Keratinocyte (primary cell): ENCODE measurements at regions not wholly inside any gene's neighbourhood (a gene's known extent, or its start where the extent isn't known, plus 50 kb on each side); places are given as distances from the start of the nearest gene placed in this dataset.

ENCODE experiments used
- DNase-seq: peaks from one replicate; pipeline ENCODE4 v3.0.0-alpha.2; 2011; ENCODE audit warnings: low read depth, missing footprints, low spot score
- FAIRE-seq: peaks from 2 replicates; lab custom pipeline; 2011; peaks lifted over from hg19 to GRCh38; lab: Jason Lieb, UNC
- H2AFZ ChIP-seq: 2 replicates; pipeline ENCODE4 v1.6.0; 2012; ENCODE audit warnings: low read length, control low read depth, inconsistent platforms; ENCODE audit not compliant: control insufficient read depth
- H3K27ac ChIP-seq: 2 replicates; pipeline ENCODE4 v1.5.1; 2011; ENCODE audit warnings: low read length; ENCODE audit not compliant: control insufficient read depth, insufficient read depth
- H3K27me3 ChIP-seq: 3 replicates; pipeline ENCODE4 v1.6.0; 2011; ENCODE audit warnings: low read length; ENCODE audit not compliant: control insufficient read depth, insufficient read depth; ENCODE audit errors: extremely low read depth
- H3K36me3 ChIP-seq, 2 experiments: 2 replicates in 1 of 2; 3 replicates in 1 of 2; pipeline ENCODE4 v1.5.1; 2011; ENCODE audit warnings: low read length in 2 of 2, mild to moderate bottlenecking in 1 of 2; ENCODE audit not compliant: control insufficient read depth in 2 of 2, insufficient read depth in 2 of 2; ENCODE audit errors: extremely low read depth in 1 of 2
- H3K4me1 ChIP-seq: 3 replicates; pipeline ENCODE4 v1.5.1; 2011; ENCODE audit warnings: low read length; ENCODE audit not compliant: control insufficient read depth, insufficient read depth; ENCODE audit errors: extremely low read depth
- H3K4me2 ChIP-seq: 3 replicates; pipeline ENCODE4 v1.6.0; 2011; ENCODE audit warnings: low read depth, low read length; ENCODE audit not compliant: control insufficient read depth, insufficient read depth; ENCODE audit errors: extremely low read depth
- H3K4me3 ChIP-seq, 3 experiments: fragments of 200-600 bp in 1 of 3; sonication (generic) in 1 of 3; 2 replicates in 2 of 3; 3 replicates in 1 of 3; pipeline ENCODE4 v1.5.1; 2011 to 2016; ENCODE audit warnings: low read length in 3 of 3, mild to moderate bottlenecking in 3 of 3, control low read depth in 2 of 3, inconsistent platforms in 1 of 3, low read depth in 1 of 3, mixed read lengths in 1 of 3, mixed run types in 1 of 3, moderate library complexity in 1 of 3; ENCODE audit not compliant: control insufficient read depth in 2 of 3, insufficient read depth in 2 of 3; ENCODE audit errors: extremely low read depth in 1 of 3
- H3K79me2 ChIP-seq: 2 replicates; pipeline ENCODE4 v1.6.0; 2012; ENCODE audit warnings: low read length; ENCODE audit not compliant: control insufficient read depth, insufficient read depth
- H3K9ac ChIP-seq: 3 replicates; pipeline ENCODE4 v1.6.0; 2011; ENCODE audit warnings: low read length; ENCODE audit not compliant: control insufficient read depth, insufficient read depth; ENCODE audit errors: extremely low read depth
- H3K9me1 ChIP-seq: 3 replicates; pipeline ENCODE4 v1.6.0; 2011; ENCODE audit warnings: low read length; ENCODE audit not compliant: control insufficient read depth, insufficient read depth; ENCODE audit errors: extremely low read depth
- H3K9me3 ChIP-seq: 2 replicates; pipeline ENCODE4 v1.5.1; 2012; ENCODE audit warnings: low read depth, low read length; ENCODE audit not compliant: control insufficient read depth
- H4K20me1 ChIP-seq: 3 replicates; pipeline ENCODE4 v1.6.0; 2011; ENCODE audit warnings: low read length; ENCODE audit not compliant: control insufficient read depth, insufficient read depth; ENCODE audit errors: extremely low read depth
- EZH2 ChIP-seq: IDR thresholded peaks from one replicate; pipeline ENCODE4 v1.6.1; 2012; ENCODE audit warnings: inconsistent platforms, mild to moderate bottlenecking, low read length, moderate library complexity
- dilution Hi-C: fragments of 300-500 bp; cut with MboI; formaldehyde crosslinking; loops from one replicate; pipeline ENCODE4 v1.7.0; 2020; ENCODE audit warnings: low sequenced_read_pairs; ENCODE audit not compliant: extremely low pct_ligation_motif_present
- TF ChIP-seq, protein P1 (sequence below), 3 experiments: IDR thresholded peaks in 1 of 3; conservative IDR thresholded peaks in 1 of 3; optimal IDR thresholded peaks in 1 of 3; 2 replicates in 2 of 3; 3 replicates in 1 of 3; pipeline versions ENCODE3 to v1.5.1; 2011; ENCODE audit warnings: low read length in 3 of 3, mild to moderate bottlenecking in 3 of 3, moderate library complexity in 2 of 3, control low read depth in 1 of 3, inconsistent platforms in 1 of 3; ENCODE audit not compliant: insufficient read depth in 2 of 3; ENCODE audit errors: extremely low read depth in 1 of 3

GRCh38 chr2:147491506-147491905, 353.3 kb upstream of the ACVR2A start:
- Histone ChIP-seq H3K79me2 (no peaks in the 10 kb centered on the region), H3K27ac (no peak overlapping the region), H3K36me3 (no peaks in the 10 kb centered on the region), H3K27me3 (peaks cover 4% of the 10 kb centered on the region), H3K9me3 (no peaks in the 10 kb centered on the region), H3K4me1 (no peaks in the 10 kb centered on the region), H3K4me2 (no peak overlapping the region), H3K4me3 (no peak overlapping the region), H2AFZ (no peak overlapping the region), H3K9me1 (no peaks in the 10 kb centered on the region), H3K9ac (no peak overlapping the region), H4K20me1 (no peaks in the 10 kb centered on the region)
- DNase-seq (no peak), FAIRE-seq (no peak)
- TF ChIP-seq, protein P1, sequence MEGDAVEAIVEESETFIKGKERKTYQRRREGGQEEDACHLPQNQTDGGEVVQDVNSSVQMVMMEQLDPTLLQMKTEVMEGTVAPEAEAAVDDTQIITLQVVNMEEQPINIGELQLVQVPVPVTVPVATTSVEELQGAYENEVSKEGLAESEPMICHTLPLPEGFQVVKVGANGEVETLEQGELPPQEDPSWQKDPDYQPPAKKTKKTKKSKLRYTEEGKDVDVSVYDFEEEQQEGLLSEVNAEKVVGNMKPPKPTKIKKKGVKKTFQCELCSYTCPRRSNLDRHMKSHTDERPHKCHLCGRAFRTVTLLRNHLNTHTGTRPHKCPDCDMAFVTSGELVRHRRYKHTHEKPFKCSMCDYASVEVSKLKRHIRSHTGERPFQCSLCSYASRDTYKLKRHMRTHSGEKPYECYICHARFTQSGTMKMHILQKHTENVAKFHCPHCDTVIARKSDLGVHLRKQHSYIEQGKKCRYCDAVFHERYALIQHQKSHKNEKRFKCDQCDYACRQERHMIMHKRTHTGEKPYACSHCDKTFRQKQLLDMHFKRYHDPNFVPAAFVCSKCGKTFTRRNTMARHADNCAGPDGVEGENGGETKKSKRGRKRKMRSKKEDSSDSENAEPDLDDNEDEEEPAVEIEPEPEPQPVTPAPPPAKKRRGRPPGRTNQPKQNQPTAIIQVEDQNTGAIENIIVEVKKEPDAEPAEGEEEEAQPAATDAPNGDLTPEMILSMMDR (optimal IDR thresholded peaks at IDR 0.05 in 1 of 3, IDR thresholded peaks at IDR 0.05 in 1 of 3, conservative IDR thresholded peaks at IDR 0.05 in 1 of 3; ENCODE audit: extremely low read depth in 1 of 3, insufficient read depth in 2 of 3, low read length in 3 of 3), result no peak
- TF ChIP-seq EZH2, result no peak
- dilution Hi-C loops, result no loop called here

DNA sequence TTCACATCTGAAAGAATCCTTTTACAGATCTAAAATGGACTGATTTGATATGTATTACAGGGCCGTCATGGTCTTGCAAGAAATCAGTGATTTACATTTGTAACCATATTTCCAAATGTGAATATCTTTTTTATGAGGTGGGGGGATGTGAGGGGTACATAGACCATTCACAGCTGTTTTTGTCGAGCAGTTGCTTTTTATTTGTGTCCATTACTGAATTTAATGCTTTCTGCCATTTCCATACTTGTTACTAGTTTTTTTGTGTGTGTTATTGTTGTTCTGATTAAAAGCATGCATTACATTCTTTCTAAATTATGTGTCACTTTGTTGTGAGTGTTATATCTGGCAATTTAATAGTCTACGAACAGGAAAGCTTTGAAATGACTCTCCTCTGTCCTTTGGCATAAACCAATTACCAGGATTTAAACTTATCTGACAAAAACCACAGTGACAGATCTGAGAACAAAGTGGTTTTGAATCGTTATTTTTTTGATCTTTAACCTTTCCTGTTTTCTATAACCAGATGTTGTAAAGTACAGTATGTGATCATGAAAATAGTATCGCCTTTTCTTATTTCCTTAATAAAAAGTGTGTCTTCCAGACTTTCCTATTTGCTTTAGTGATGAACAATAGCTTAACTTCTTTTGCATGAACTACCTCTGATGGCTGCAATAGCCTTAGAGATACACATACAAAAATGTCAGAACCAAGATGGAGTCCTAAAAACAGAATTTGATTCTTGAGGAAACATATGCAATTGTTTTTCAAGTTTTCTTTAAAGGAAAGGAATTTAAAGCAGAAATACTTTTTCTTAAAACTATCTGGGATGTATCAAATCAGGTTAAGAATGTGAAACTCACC, 354.2 kb upstream of the ACVR2A start:
- no peaks in the 10 kb centered on the region for H3K4me1 ChIP-seq
- no peak overlapping the region for H3K4me3 ChIP-seq
- no peaks in the 10 kb centered on the region for H4K20me1 ChIP-seq
- no peak overlapping the region for H3K4me2 ChIP-seq
- H3K9me1 ChIP-seq, result no peaks in the 10 kb centered on the region
- no peak overlapping the region for H3K9ac ChIP-seq
- H2AFZ ChIP-seq, result no peak overlapping the region
- DNase-seq (no peak), FAIRE-seq (no peak)
- H3K36me3 ChIP-seq, result no peaks in the 10 kb centered on the region
- no peaks in the 10 kb centered on the region for H3K79me2 ChIP-seq
- H3K27me3 ChIP-seq, result peaks cover 4% of the 10 kb centered on the region
- no peaks in the 10 kb centered on the region for H3K9me3 ChIP-seq
- no peak overlapping the region for H3K27ac ChIP-seq
- dilution Hi-C loops, result no loop called here
- no peak for TF ChIP-seq EZH2
- TF ChIP-seq, protein P1 (optimal IDR thresholded peaks at IDR 0.05 in 1 of 3, IDR thresholded peaks at IDR 0.05 in 1 of 3, conservative IDR thresholded peaks at IDR 0.05 in 1 of 3; ENCODE audit: extremely low read depth in 1 of 3, insufficient read depth in 2 of 3, low read length in 3 of 3), result no peak
